ENCODE measurements at regions not wholly inside any gene's neighbourhood (a gene's known extent, or its start where the extent isn't known, plus 50 kb on each side); places are given as distances from the start of the nearest gene placed in this dataset.

DNA sequence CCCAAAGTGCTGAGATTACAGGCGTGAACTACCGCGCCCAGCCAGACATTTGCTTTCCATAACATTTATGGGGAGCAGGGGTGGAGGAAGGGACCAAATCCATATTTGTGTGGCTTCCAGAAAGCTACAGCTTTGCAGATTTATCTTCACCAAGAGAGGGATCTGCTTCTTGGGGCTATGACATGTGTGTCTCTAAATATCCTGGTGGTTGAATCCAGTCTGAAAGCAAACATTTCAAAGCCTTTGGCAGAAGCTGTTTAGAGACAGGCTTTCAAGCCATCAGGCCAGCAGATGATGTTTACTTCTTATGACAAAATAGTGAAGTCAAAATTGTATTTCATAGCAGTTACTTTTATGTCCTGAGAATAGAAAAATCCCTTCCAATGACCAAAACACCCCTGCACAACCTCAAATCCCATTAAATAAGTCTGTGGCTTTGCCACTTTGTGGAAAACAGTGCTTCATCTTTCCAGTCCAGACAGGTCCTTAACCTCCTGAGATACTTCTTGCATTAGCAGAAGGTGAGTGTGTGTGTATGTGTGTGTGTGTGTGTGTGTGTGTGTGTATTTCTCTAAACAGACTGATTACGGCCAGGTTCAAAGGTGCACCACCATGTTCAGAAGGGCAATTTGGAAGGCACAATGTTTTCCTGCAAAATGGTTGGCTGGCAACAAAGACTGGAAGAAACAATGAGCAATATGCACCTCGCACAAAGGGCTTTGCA lies 191.4 kb upstream of the LRIG1 start:
- no peak for DNase-seq
- Mint-ChIP-seq H3K9me3 (no peaks in the 10 kb centered on the region), H3K4me1 (peaks cover 25% of the 10 kb centered on the region), H3K27ac (peak overlapping the region; percentile 61), H3K36me3 (ENCODE audit: low read depth) (no peaks in the 10 kb centered on the region), H3K4me3 (no peak overlapping the region), H3K27me3 (ENCODE audit: low read depth, poor library complexity) (peaks cover 3% of the 10 kb centered on the region)
- TF ChIP-seq, protein P1, sequence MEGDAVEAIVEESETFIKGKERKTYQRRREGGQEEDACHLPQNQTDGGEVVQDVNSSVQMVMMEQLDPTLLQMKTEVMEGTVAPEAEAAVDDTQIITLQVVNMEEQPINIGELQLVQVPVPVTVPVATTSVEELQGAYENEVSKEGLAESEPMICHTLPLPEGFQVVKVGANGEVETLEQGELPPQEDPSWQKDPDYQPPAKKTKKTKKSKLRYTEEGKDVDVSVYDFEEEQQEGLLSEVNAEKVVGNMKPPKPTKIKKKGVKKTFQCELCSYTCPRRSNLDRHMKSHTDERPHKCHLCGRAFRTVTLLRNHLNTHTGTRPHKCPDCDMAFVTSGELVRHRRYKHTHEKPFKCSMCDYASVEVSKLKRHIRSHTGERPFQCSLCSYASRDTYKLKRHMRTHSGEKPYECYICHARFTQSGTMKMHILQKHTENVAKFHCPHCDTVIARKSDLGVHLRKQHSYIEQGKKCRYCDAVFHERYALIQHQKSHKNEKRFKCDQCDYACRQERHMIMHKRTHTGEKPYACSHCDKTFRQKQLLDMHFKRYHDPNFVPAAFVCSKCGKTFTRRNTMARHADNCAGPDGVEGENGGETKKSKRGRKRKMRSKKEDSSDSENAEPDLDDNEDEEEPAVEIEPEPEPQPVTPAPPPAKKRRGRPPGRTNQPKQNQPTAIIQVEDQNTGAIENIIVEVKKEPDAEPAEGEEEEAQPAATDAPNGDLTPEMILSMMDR (IDR thresholded peaks at IDR 0.05), result no peak

DNA sequence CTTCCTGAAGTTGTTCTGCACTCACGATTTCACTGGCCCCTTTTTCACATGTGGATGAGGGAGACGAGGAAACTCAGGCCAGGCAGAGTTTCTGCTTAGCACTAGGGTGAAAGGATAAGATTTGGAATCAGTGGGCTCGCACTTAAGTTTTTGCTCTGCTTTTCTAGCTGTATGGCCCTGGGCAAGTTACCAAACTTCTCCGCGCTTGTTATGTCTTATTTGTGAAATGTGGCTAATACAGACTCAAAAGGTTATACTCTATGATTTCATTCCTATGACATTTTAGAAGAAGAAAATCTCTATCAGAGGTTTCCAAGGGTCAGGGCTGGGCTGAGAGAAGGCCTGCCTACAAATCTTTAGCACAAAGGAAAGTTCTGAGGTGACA lies 191.9 kb upstream of the LRIG1 start:
- no peak for DNase-seq
- TF ChIP-seq, protein P1 (IDR thresholded peaks at IDR 0.05), result no peak
- H3K4me3 Mint-ChIP-seq, result no peak overlapping the region
- H3K27me3 Mint-ChIP-seq (ENCODE audit: low read depth, poor library complexity), result peaks cover 3% of the 10 kb centered on the region
- no peaks in the 10 kb centered on the region for H3K36me3 Mint-ChIP-seq (ENCODE audit: low read depth)
- no peaks in the 10 kb centered on the region for H3K9me3 Mint-ChIP-seq
- no peak overlapping the region for H3K27ac Mint-ChIP-seq
- peaks cover 25% of the 10 kb centered on the region for H3K4me1 Mint-ChIP-seq

DNA sequence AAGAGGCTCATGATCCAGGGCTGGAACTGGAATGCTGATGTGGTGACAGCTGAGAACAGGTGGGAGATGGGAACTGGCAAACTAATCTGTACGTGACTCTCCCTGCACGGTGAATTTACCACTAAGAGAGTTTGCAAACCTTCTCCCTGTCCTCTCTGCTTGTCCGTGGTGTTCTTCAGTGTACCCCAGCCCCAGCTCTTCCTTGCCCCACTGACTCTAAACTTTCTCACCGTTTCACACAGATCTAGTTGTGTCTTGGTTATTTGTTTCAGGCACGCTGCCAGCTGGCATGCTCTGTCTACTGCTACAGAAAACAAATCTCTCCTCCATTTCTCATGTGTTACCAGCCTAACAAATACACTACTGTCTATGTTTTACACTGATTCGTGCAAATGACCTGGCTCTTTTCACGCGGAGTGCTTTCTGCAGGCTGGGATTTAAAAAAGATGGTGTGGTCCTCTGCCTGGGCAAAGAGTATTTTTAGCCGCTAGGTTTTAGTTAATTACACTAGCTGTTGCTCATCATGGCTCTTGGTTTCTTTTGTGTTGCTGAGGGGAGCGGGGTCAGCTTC lies 192.7 kb upstream of the LRIG1 start:
- Mint-ChIP-seq H3K4me1 (peaks cover 25% of the 10 kb centered on the region), H3K27me3 (ENCODE audit: low read depth, poor library complexity) (peaks cover 3% of the 10 kb centered on the region), H3K27ac (peak overlapping the region; percentile 37), H3K36me3 (ENCODE audit: low read depth) (no peaks in the 10 kb centered on the region), H3K4me3 (no peak overlapping the region), H3K9me3 (no peaks in the 10 kb centered on the region)
- TF ChIP-seq, protein P1 (IDR thresholded peaks at IDR 0.05), result no peak
- no peak for DNase-seq

DNA sequence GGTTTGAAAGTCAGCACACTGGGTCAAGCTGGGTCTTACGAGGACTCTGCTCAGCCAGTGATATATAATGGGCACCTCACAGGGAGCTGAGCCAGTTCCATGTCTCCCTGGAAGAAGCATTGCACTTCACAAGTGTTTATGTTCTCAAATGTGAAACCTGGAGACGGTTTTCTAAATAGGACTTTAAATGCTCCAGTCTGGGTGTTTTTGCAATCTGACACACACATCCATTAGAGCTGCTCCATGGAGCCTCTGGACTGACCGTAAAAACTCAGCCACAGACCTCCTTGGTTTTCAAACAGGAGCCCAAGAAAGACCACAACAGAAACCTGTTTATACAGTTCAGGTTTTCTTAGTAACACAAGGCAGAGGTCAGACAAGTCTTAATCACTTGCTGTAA lies 201.3 kb upstream of the LRIG1 start:
- TF ChIP-seq, protein P1 (IDR thresholded peaks at IDR 0.05), result no peak
- H3K27me3 Mint-ChIP-seq (ENCODE audit: low read depth, poor library complexity), result peaks cover 6% of the 10 kb centered on the region
- no peak overlapping the region for H3K27ac Mint-ChIP-seq
- no peak overlapping the region for H3K4me3 Mint-ChIP-seq
- H3K36me3 Mint-ChIP-seq (ENCODE audit: low read depth), result no peaks in the 10 kb centered on the region
- H3K4me1 Mint-ChIP-seq, result peaks cover 9% of the 10 kb centered on the region
- DNase-seq, result no peak
- H3K9me3 Mint-ChIP-seq, result peaks cover 3% of the 10 kb centered on the region

DNA sequence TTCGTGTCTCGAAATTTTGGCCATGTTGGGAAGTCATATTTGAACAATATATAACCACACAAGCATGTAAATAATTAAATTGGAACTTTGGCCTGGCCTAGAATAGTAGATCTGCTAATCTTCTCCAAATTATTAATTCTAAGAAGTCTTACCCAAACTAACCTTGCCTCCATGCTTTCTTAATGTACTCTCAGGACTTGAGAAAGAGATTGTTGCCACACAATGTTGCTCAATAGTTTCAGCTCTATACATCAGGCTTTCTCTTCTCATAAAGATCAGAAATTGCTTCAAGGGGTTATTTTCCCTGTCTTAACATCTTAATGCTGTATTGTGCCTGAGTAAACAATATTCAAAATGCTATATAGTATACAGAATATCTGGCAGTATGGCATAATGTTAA lies 202.7 kb upstream of the LRIG1 start:
- peaks cover 3% of the 10 kb centered on the region for H3K9me3 Mint-ChIP-seq

More for the DNA sequence above, 202.7 kb upstream of the LRIG1 start:
- no peak for DNase-seq
- Mint-ChIP-seq H3K4me1 (peaks cover 9% of the 10 kb centered on the region), H3K27me3 (ENCODE audit: low read depth, poor library complexity) (peaks cover 9% of the 10 kb centered on the region), H3K4me3 (no peak overlapping the region), H3K27ac (no peak overlapping the region), H3K36me3 (ENCODE audit: low read depth) (no peaks in the 10 kb centered on the region)
- TF ChIP-seq, protein P1 (IDR thresholded peaks at IDR 0.05), result no peak
